ENCODE measurements at regions not wholly inside any gene's neighbourhood (a gene's known extent, or its start where the extent isn't known, plus 50 kb on each side); places are given as distances from the start of the nearest gene placed in this dataset.

DNA sequence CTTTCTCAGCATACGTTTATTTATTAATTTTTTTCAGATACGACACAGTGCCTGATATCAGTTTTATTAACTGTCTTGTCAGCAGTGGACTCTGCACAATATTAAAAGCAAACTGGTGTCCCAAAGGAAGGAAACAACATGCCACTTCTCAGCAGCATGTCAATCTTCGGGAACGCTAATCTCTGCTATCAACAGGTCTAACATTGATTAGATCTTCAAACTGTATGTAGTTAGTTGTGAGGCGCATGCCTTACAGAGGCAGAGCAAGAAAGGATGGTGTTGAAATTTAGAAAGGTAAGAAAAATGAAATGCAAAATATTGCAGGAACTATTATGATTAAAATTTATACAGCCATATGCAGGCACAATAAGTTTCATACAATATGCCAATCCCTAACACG lies 233.7 kb upstream of the NDST3 start:
- Histone ChIP-seq H3K9ac (ENCODE audit: extremely low read depth, insufficient read length, low read length) (no peak overlapping the region), H3K4ac (ENCODE audit: low read depth, low read length) (no peak overlapping the region), H3K27ac (ENCODE audit: insufficient read length, low read depth, low read length) (no peak overlapping the region), H3K23me2 (ENCODE audit: insufficient read length, low read depth, low read length, poor library complexity, severe bottlenecking) (no peaks in the 10 kb centered on the region), H3K18ac (ENCODE audit: insufficient read length, low read depth, low read length) (no peak overlapping the region), H3K27me3 (ENCODE audit: insufficient read depth, low read length) (no peaks in the 10 kb centered on the region), H3T11ph (ENCODE audit: low read length) (no peak overlapping the region), H4K5ac (ENCODE audit: insufficient read length, low read depth, low read length) (no peak overlapping the region), H2BK120ac (ENCODE audit: low read depth, low read length, poor library complexity, severe bottlenecking) (no peak overlapping the region), H2BK20ac (ENCODE audit: low read depth, low read length, poor library complexity, severe bottlenecking) (no peak overlapping the region), H4K91ac (ENCODE audit: insufficient read length, low read depth, low read length) (no peak overlapping the region), H3K79me1 (ENCODE audit: insufficient read depth, low read depth, low read length, poor library complexity, severe bottlenecking) (no peaks in the 10 kb centered on the region), H3K56ac (ENCODE audit: insufficient read length, low read depth, low read length) (no peak overlapping the region), H3K4me2 (ENCODE audit: insufficient read depth, insufficient read length, low read length) (no peak overlapping the region), H3K79me2 (ENCODE audit: insufficient read depth, low read length) (no peaks in the 10 kb centered on the region), H2AK5ac (ENCODE audit: insufficient read length, low read length) (no peak overlapping the region), H4K20me1 (ENCODE audit: control insufficient read depth, insufficient read depth, insufficient read length) (no peaks in the 10 kb centered on the region), H2AFZ (ENCODE audit: low read length) (no peak overlapping the region), H2BK12ac (ENCODE audit: insufficient read length, low read depth, low read length) (no peak overlapping the region), H3K4me1 (ENCODE audit: insufficient read depth, low read length) (no peaks in the 10 kb centered on the region; the same call in 1 of the 2 replicates), H2BK15ac (ENCODE audit: low read depth, low read length) (no peak overlapping the region), H3K9me3 (ENCODE audit: control insufficient read depth, low read depth, low read length) (no peaks in the 10 kb centered on the region), H3K23ac (ENCODE audit: insufficient read length, low read depth, low read length) (no peak overlapping the region), H2BK5ac (ENCODE audit: insufficient read length, low read length) (no peak overlapping the region), H4K8ac (replicated peaks; ENCODE audit: insufficient read length, low read depth, low read length) (no peak overlapping the region), H3K14ac (ENCODE audit: insufficient read depth, low read length) (no peak overlapping the region)
- no peak for DNase-seq
- Mint-ChIP-seq H3K9me3 (no peaks in the 10 kb centered on the region; a peak in 1 of 5 replicates), H3K27me3 (ENCODE audit: low read depth) (no peaks in the 10 kb centered on the region; the same call in 1 of the 2 replicates), H3K4me1 (peaks cover 3 to 12% of the 10 kb centered on the region in 2 experiments; a peak in 3 of 4 replicates), H3K4me3 (no peak overlapping the region), H3K27ac (no peak overlapping the region), H3K36me3 (ENCODE audit: insufficient read depth in 1 of 3, low read depth in 3 of 3) (no peaks in the 10 kb centered on the region; a peak in 2 of 7 replicates)
- no CpG with 5 or more reads among the region's 6 CpGs for WGBS (ENCODE audit: extremely low coverage, insufficient read length, low lambda C conversion rate)
- TF ChIP-seq, protein P1, sequence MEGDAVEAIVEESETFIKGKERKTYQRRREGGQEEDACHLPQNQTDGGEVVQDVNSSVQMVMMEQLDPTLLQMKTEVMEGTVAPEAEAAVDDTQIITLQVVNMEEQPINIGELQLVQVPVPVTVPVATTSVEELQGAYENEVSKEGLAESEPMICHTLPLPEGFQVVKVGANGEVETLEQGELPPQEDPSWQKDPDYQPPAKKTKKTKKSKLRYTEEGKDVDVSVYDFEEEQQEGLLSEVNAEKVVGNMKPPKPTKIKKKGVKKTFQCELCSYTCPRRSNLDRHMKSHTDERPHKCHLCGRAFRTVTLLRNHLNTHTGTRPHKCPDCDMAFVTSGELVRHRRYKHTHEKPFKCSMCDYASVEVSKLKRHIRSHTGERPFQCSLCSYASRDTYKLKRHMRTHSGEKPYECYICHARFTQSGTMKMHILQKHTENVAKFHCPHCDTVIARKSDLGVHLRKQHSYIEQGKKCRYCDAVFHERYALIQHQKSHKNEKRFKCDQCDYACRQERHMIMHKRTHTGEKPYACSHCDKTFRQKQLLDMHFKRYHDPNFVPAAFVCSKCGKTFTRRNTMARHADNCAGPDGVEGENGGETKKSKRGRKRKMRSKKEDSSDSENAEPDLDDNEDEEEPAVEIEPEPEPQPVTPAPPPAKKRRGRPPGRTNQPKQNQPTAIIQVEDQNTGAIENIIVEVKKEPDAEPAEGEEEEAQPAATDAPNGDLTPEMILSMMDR (conservative IDR thresholded peaks at IDR 0.05), result no peak

Data from H9 (cell line).